ENCODE measurements at regions not wholly inside any gene's neighbourhood (a gene's known extent, or its start where the extent isn't known, plus 50 kb on each side); places are given as distances from the start of the nearest gene placed in this dataset.

DNA sequence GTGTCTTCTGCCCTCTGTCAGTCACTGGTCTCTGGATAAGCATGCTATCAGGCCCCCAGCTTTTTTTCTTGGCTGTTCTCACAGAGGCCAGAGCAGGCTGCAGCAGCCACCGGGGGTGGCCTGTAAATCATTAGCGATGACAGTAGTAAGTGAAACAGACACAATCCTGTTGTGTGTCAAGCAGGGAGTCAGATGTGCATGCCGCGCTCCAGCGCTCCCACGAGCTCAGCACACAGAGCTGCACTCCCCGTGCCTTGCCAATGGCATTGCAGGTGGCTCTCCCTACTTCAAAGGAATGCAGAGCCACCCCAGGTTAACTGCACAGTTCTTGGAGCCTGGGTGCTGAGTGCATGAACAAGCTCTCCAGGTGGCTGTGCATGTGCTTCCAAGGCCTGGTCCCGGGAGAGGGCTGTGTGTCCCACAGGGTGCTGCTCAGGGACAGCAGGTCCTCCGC, 226.1 kb downstream of the GLRX3 start:
- in situ Hi-C loops (cut with HindIII; ENCODE audit: low sequenced_read_pairs) = no loop called here

GRCh38 chr10:130363051-130363450, 226.9 kb downstream of the GLRX3 start:
- TF ChIP-seq CTCF (IDR thresholded peaks at IDR 0.05; ENCODE audit: low read depth, low read length) = no peak
- in situ Hi-C loops (cut with HindIII; ENCODE audit: low sequenced_read_pairs) = no loop called here
- H3K4me3 ChIP-seq (ENCODE audit: low read depth, low read length) = no peak overlapping the region
- DNase-seq (ENCODE audit: low read depth, low spot score) = no peak

More for the DNA sequence above, 226.1 kb downstream of the GLRX3 start:
- no peak for DNase-seq (ENCODE audit: low read depth, low spot score)
- H3K4me3 ChIP-seq (ENCODE audit: low read depth, low read length) = no peak overlapping the region
- TF ChIP-seq CTCF (IDR thresholded peaks at IDR 0.05; ENCODE audit: low read depth, low read length) = no peak

- no peak overlapping the region for H3K4me3 ChIP-seq (ENCODE audit: low read depth, low read length)
- DNase-seq (ENCODE audit: low read depth, low spot score) = no peak
- in situ Hi-C loops (cut with HindIII; ENCODE audit: low sequenced_read_pairs) = no loop called here
- no peak for TF ChIP-seq CTCF (IDR thresholded peaks at IDR 0.05; ENCODE audit: low read depth, low read length)
These were observed 227.8 kb downstream of the GLRX3 start for GRCh38 chr10:130363899-130364445.

- in situ Hi-C loops (cut with HindIII; ENCODE audit: low sequenced_read_pairs) = no loop called here
These were observed 228.6 kb downstream of the GLRX3 start for GRCh38 chr10:130364631-130365411.

GRCh38 chr10:130368761-130369560, 232.8 kb downstream of the GLRX3 start:
- no peak for DNase-seq (ENCODE audit: low read depth, low spot score)
- TF ChIP-seq CTCF (IDR thresholded peaks at IDR 0.05; ENCODE audit: low read depth, low read length) = no peak
- H3K4me3 ChIP-seq (ENCODE audit: low read depth, low read length) = no peak overlapping the region
- in situ Hi-C loops (cut with HindIII; ENCODE audit: low sequenced_read_pairs) = no loop called here

More at GRCh38 chr10:130364631-130365411, 228.6 kb downstream of the GLRX3 start:
- no peak overlapping the region for H3K4me3 ChIP-seq (ENCODE audit: low read depth, low read length)
- no peak for DNase-seq (ENCODE audit: low read depth, low spot score)
- TF ChIP-seq CTCF (IDR thresholded peaks at IDR 0.05; ENCODE audit: low read depth, low read length) = no peak

DNA sequence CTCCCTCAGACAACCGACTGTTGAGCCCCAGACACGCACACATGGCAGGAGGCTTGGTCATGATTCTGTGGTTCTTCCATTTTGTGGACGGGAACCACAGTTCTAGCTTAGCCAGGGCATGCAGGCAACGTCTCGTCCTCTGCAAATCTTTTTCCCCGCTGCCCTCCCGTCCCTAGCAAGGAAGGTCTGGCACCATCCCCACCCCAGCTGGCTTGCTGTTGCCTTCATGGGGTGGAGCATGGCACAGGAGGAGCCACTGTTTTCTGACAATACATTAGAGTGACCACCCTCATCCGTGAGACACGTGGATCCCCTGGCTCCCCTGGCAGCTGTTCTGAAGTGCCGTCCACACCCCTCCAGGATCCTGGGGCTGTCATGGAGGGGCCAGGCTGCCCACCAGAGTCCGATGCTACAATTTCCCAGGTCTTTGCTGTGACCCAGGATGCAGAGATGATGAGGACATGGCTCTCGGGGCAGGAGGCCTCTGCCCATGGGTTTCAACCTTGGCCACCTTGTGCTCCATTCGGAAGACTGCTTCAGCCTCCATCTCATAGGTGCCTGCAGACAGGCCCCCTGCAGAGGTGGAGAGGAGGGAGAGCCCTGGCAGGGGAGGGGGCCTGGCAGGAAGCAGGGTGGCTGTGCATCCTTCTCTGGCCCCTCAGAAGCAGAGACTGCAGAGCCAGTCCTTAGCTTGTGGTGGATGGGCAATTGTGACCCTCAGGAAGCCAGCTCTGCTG, 233.6 kb downstream of the GLRX3 start:
- DNase-seq (ENCODE audit: low read depth, low spot score) = no peak
- TF ChIP-seq CTCF (IDR thresholded peaks at IDR 0.05; ENCODE audit: low read depth, low read length) = no peak
- in situ Hi-C loops (cut with HindIII; ENCODE audit: low sequenced_read_pairs) = no loop called here
- no peak overlapping the region for H3K4me3 ChIP-seq (ENCODE audit: low read depth, low read length)
